Chondrocyte (in vitro differentiated cells): ENCODE measurements at regions not wholly inside any gene's neighbourhood (a gene's known extent, or its start where the extent isn't known, plus 50 kb on each side); places are given as distances from the start of the nearest gene placed in this dataset.
"Not testable (repeated sequence)": the region's sequence is repeated elsewhere in the genome, so short reads cannot be mapped to it uniquely, and the experiment has no call there.

ENCODE experiments used
- DNase-seq: peaks from one replicate; pipeline ENCODE4 v3.0.0; 2021; ENCODE audit warnings: mixed read lengths, low spot score
- H3K27ac Mint-ChIP-seq: one replicate; pipeline ENCODE4 v1.8.0; 2021; ENCODE audit warnings: mild to moderate bottlenecking, moderate library complexity, mixed read lengths; ENCODE audit not compliant: unreplicated experiment
- H3K27me3 Mint-ChIP-seq: 2 replicates; pipeline ENCODE4 v1.8.0; 2021; ENCODE audit warnings: low read depth, mixed read lengths
- H3K36me3 Mint-ChIP-seq: 2 replicates; pipeline ENCODE4 v1.8.0; 2021; ENCODE audit warnings: low read depth, mixed read lengths
- H3K4me1 Mint-ChIP-seq: 2 replicates; pipeline ENCODE4 v1.8.0; 2021; ENCODE audit warnings: low read depth, mild to moderate bottlenecking, mixed read lengths
- H3K4me3 Mint-ChIP-seq: one replicate; pipeline ENCODE4 v1.8.0; 2021; ENCODE audit warnings: mild to moderate bottlenecking, moderate library complexity, mixed read lengths; ENCODE audit not compliant: unreplicated experiment
- H3K9me3 Mint-ChIP-seq: 2 replicates; pipeline ENCODE4 v1.8.0; 2021; ENCODE audit warnings: low read depth, mixed read lengths
- TF ChIP-seq, protein P1 (sequence below): fragments of 200-600 bp; sonication (generic); IDR thresholded peaks from 2 replicates; pipeline ENCODE4 v1.5.0; 2021; ENCODE audit warnings: antibody characterized with exemption, mild to moderate bottlenecking, moderate library complexity

GRCh38 chr17:47066841-47067682 lies 88.0 kb upstream of the RPRML start:
- Mint-ChIP-seq H3K9me3 (peaks cover 3% of the 10 kb centered on the region), H3K4me1 (peaks cover 14% of the 10 kb centered on the region), H3K27ac (peak overlapping the region; percentile 95), H3K36me3 (no peaks in the 10 kb centered on the region), H3K27me3 (no peaks in the 10 kb centered on the region), H3K4me3 (peak overlapping the region; percentile 92)
- TF ChIP-seq, protein P1, sequence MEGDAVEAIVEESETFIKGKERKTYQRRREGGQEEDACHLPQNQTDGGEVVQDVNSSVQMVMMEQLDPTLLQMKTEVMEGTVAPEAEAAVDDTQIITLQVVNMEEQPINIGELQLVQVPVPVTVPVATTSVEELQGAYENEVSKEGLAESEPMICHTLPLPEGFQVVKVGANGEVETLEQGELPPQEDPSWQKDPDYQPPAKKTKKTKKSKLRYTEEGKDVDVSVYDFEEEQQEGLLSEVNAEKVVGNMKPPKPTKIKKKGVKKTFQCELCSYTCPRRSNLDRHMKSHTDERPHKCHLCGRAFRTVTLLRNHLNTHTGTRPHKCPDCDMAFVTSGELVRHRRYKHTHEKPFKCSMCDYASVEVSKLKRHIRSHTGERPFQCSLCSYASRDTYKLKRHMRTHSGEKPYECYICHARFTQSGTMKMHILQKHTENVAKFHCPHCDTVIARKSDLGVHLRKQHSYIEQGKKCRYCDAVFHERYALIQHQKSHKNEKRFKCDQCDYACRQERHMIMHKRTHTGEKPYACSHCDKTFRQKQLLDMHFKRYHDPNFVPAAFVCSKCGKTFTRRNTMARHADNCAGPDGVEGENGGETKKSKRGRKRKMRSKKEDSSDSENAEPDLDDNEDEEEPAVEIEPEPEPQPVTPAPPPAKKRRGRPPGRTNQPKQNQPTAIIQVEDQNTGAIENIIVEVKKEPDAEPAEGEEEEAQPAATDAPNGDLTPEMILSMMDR, result peak; percentile 43
- no peak for DNase-seq

GRCh38 chr17:47066095-47066494 lies 87.0 kb upstream of the RPRML start:
- H3K27me3 Mint-ChIP-seq, result no peaks in the 10 kb centered on the region
- DNase-seq, result no peak
- H3K36me3 Mint-ChIP-seq, result no peaks in the 10 kb centered on the region
- peak overlapping the region; percentile 92 for H3K4me3 Mint-ChIP-seq
- H3K9me3 Mint-ChIP-seq, result peaks cover 3% of the 10 kb centered on the region
- H3K27ac Mint-ChIP-seq, result peak overlapping the region; percentile 33
- H3K4me1 Mint-ChIP-seq, result peaks cover 14% of the 10 kb centered on the region
- TF ChIP-seq, protein P1, result no peak

DNA sequence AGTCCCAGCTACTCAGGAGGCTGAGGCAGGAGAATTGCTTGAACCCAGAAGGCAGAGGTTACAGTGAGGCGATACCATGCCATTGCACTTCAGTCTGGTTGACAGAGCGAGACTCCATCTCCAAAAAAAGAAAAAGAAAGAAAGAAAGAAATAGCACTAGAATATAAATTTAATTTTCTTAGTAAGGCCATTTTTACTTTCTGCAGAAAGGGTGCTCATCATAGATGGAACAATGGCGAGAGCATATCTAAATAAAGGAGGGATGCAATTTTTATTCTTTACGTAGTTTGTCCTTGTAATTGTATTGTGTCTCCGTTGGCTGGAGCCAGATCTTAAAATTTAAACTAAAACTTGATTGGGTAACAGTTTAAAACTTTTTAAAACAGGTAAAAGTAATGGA lies 85.6 kb upstream of the RPRML start:
- Mint-ChIP-seq H3K27me3 (no peaks in the 10 kb centered on the region), H3K4me1 (peaks cover 14% of the 10 kb centered on the region), H3K27ac (no peak overlapping the region), H3K36me3 (no peaks in the 10 kb centered on the region), H3K9me3 (peaks cover 3% of the 10 kb centered on the region), H3K4me3 (no peak overlapping the region)
- DNase-seq, result no peak
- TF ChIP-seq, protein P1, result no peak

GRCh38 chr17:47063475-47063874 lies 84.4 kb upstream of the RPRML start:
- peaks cover 3% of the 10 kb centered on the region for H3K9me3 Mint-ChIP-seq
- no peaks in the 10 kb centered on the region for H3K27me3 Mint-ChIP-seq
- H3K4me1 Mint-ChIP-seq, result peaks cover 14% of the 10 kb centered on the region
- TF ChIP-seq, protein P1, result no peak
- H3K4me3 Mint-ChIP-seq, result no peak overlapping the region
- H3K36me3 Mint-ChIP-seq, result no peaks in the 10 kb centered on the region
- DNase-seq, result no peak
- no peak overlapping the region for H3K27ac Mint-ChIP-seq

DNA sequence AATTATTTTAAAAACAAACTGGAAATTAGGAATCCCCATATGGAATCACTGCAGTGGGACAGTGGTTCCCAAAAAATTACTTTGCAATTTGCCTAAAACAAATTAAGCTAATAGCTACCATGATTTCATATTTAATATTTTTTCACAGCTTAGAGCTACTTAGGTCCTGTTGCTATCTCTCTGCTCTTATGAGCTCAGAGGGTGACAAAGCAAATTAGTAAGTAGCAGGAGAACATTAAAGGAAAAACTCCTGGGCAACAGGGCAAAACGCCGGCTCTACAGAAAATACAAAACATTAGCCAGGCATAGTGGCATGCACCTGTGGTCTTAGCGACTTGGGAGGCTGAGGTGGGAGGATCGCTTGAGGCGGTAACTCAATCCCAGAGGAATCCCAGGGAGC lies 83.8 kb upstream of the RPRML start:
- H3K9me3 Mint-ChIP-seq, H3K27me3 Mint-ChIP-seq, H3K36me3 Mint-ChIP-seq, H3K4me3 Mint-ChIP-seq, H3K27ac Mint-ChIP-seq, DNase-seq: not testable (repeated sequence)
- H3K4me1 Mint-ChIP-seq, result peaks cover 14% of the 10 kb centered on the region

GRCh38 chr17:47060005-47060404 lies 81.0 kb upstream of the RPRML start:
- not testable (repeated sequence) for DNase-seq, H3K27ac Mint-ChIP-seq

More at GRCh38 chr17:47060005-47060404, 81.0 kb upstream of the RPRML start:
- H3K9me3 Mint-ChIP-seq, H3K4me1 Mint-ChIP-seq, H3K27me3 Mint-ChIP-seq, H3K4me3 Mint-ChIP-seq, H3K36me3 Mint-ChIP-seq: not testable (repeated sequence)
